SK-N-SH treated with all-trans-retinoic acid at 6 μM for 48 hours (cell line): ENCODE measurements at regions not wholly inside any gene's neighbourhood (a gene's known extent, or its start where the extent isn't known, plus 50 kb on each side); places are given as distances from the start of the nearest gene placed in this dataset.

Source experiments
- ATAC-seq: fragments of 200-7000 bp; cut with Tn5 transposase; 3 replicates; pipeline ENCODE4 v1.9.1; 2020; ENCODE audit warnings: mild to moderate bottlenecking, moderate library complexity
- ARNTL ChIP-seq: fragments of 450-650 bp; formaldehyde crosslinking; IDR thresholded peaks from 2 replicates; pipeline ENCODE4 v1.5.0; 2020; ENCODE audit warnings: low read depth, mild to moderate bottlenecking, moderate library complexity, borderline replicate concordance
- CREB5 ChIP-seq: fragments of 250-450 bp; sonication (Bioruptor Pico); IDR thresholded peaks from 2 replicates; pipeline ENCODE4 v1.5.1; 2020; ENCODE audit warnings: low read depth, mild to moderate bottlenecking, moderate library complexity
- CSRNP3 ChIP-seq: fragments of 250-450 bp; sonication (Bioruptor Pico); IDR thresholded peaks from 2 replicates; pipeline ENCODE4 v1.5.1; 2021; ENCODE audit warnings: mild to moderate bottlenecking, moderate library complexity
- ESRRG ChIP-seq: fragments of 250-450 bp; sonication (Bioruptor Pico); IDR thresholded peaks from 2 replicates; pipeline ENCODE4 v1.6.1; 2021; ENCODE audit warnings: mild to moderate bottlenecking
- GLIS3 ChIP-seq: fragments of 250-450 bp; sonication (Bioruptor Pico); IDR thresholded peaks from 2 replicates; pipeline ENCODE4 v1.5.0; 2020; ENCODE audit warnings: mild to moderate bottlenecking, moderate library complexity
- ISL1 ChIP-seq: fragments of 250-450 bp; sonication (Bioruptor Pico); IDR thresholded peaks from 2 replicates; pipeline ENCODE4 v2.1.2; 2022; ENCODE audit warnings: mild to moderate bottlenecking, moderate library complexity
- OSR1 ChIP-seq: fragments of 250-450 bp; sonication (Bioruptor Pico); IDR thresholded peaks from 2 replicates; pipeline ENCODE4 v1.8.0; 2022; ENCODE audit warnings: moderate library complexity, mild to moderate bottlenecking, inconsistent platforms
- PATZ1 ChIP-seq: fragments of 250-450 bp; sonication (Bioruptor Pico); IDR thresholded peaks from 2 replicates; pipeline ENCODE4 v1.8.0; 2020; ENCODE audit warnings: mild to moderate bottlenecking, moderate library complexity, borderline replicate concordance
- POU6F1 ChIP-seq: fragments of 250-450 bp; sonication (Bioruptor Pico); IDR thresholded peaks from 2 replicates; pipeline ENCODE4 v1.8.0; 2021; ENCODE audit warnings: low read depth, mild to moderate bottlenecking, moderate library complexity, borderline replicate concordance
- RARB ChIP-seq: fragments of 250-450 bp; sonication (Bioruptor Pico); IDR thresholded peaks from 2 replicates; pipeline ENCODE4 v1.8.0; 2021; ENCODE audit warnings: mild to moderate bottlenecking, moderate library complexity
- SNAI2 ChIP-seq: fragments of 250-450 bp; sonication (Bioruptor Pico); IDR thresholded peaks from 2 replicates; pipeline ENCODE4 v1.5.0; 2020; ENCODE audit warnings: mild to moderate bottlenecking, moderate library complexity
- TCF4 ChIP-seq: fragments of 250-450 bp; sonication (Bioruptor Pico); IDR thresholded peaks from 2 replicates; pipeline ENCODE4 v1.8.0; 2021; ENCODE audit warnings: mild to moderate bottlenecking, moderate library complexity, borderline replicate concordance
- TOX ChIP-seq: fragments of 250-450 bp; sonication (Bioruptor Pico); IDR thresholded peaks from 2 replicates; pipeline ENCODE4 v1.8.0; 2021; ENCODE audit warnings: mild to moderate bottlenecking, moderate library complexity, borderline replicate concordance
- TSHZ2 ChIP-seq: fragments of 250-450 bp; sonication (Bioruptor Pico); IDR thresholded peaks from 2 replicates; pipeline ENCODE4 v1.5.0; 2020; ENCODE audit warnings: mild to moderate bottlenecking, moderate library complexity
- ZC3H10 ChIP-seq: fragments of 250-450 bp; sonication (Bioruptor Pico); IDR thresholded peaks from 2 replicates; pipeline ENCODE4 v1.5.1; 2021; ENCODE audit warnings: mild to moderate bottlenecking, moderate library complexity
- ZFP3 ChIP-seq: fragments of 250-450 bp; sonication (Bioruptor Pico); IDR thresholded peaks from 2 replicates; pipeline ENCODE4 v1.5.0; 2020; ENCODE audit warnings: mild to moderate bottlenecking, moderate library complexity
- ZFP30 ChIP-seq: fragments of 450-650 bp; formaldehyde crosslinking; IDR thresholded peaks from 2 replicates; pipeline ENCODE4 v1.5.0; 2022; ENCODE audit warnings: mild to moderate bottlenecking, moderate library complexity
- ZNF565 ChIP-seq: fragments of 450-650 bp; formaldehyde crosslinking; conservative IDR thresholded peaks from 2 replicates; pipeline ENCODE4 v1.5.0; 2020; ENCODE audit warnings: low read depth, mild to moderate bottlenecking, moderate library complexity
- ZNF70 ChIP-seq: fragments of 450-650 bp; formaldehyde crosslinking; IDR thresholded peaks from 2 replicates; pipeline ENCODE4 v1.5.0; 2020; ENCODE audit warnings: mild to moderate bottlenecking, moderate library complexity

GRCh38 chr21:23921670-23922418 lies 1685.4 kb downstream of the MRPL39 start (continued):
- no peak for TF ChIP-seq CSRNP3 (CRISPR knock-in tag)

GRCh38 chr21:23900727-23901126 lies 1706.6 kb downstream of the MRPL39 start:
- no peak for ATAC-seq
- TF ChIP-seq CREB5 (CRISPR knock-in tag) (no peak), RARB (CRISPR knock-in tag) (no peak), ARNTL (no peak), POU6F1 (CRISPR knock-in tag) (no peak), ZFP30 (CRISPR knock-in tag) (no peak), ZC3H10 (CRISPR knock-in tag) (no peak), ESRRG (no peak), ZFP3 (no peak)

- ATAC-seq = no peak
- TF ChIP-seq ISL1 (CRISPR knock-in tag) (no peak), TOX (CRISPR knock-in tag) (no peak), ARNTL (no peak), OSR1 (CRISPR knock-in tag) (no peak), ZNF565 (CRISPR knock-in tag) (no peak), POU6F1 (CRISPR knock-in tag) (no peak), TSHZ2 (CRISPR knock-in tag) (no peak), ZC3H10 (CRISPR knock-in tag) (no peak), PATZ1 (CRISPR knock-in tag) (no peak), CSRNP3 (CRISPR knock-in tag) (no peak), ZFP30 (CRISPR knock-in tag) (no peak), ZNF70 (CRISPR knock-in tag) (no peak), ZFP3 (no peak), GLIS3 (no peak), TCF4 (CRISPR knock-in tag) (no peak), CREB5 (CRISPR knock-in tag) (no peak), SNAI2 (no peak)
Measured at GRCh38 chr21:23899561-23899960, 1707.7 kb downstream of the MRPL39 start.
